ENCODE measurements at regions not wholly inside any gene's neighbourhood (a gene's known extent, or its start where the extent isn't known, plus 50 kb on each side); places are given as distances from the start of the nearest gene placed in this dataset.

DNA sequence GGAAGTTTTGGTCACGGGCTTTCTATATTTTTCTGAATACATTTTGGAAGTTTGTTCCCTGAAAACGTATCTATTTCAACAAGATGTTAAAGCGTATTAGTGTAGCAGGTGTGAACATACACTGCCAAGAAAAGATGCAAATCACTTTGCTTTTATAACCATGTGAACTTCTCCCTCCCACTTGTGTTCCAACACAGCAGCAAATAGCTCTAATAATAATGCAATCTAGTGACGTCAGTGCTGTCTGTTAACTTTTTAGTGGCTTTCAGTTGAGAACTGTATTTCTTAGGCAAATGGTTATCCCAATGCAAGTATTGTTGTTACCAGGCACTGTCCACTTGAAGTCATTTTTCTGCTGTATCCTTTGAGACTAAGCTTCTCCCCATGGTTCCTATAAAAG lies 188.4 kb upstream of the IGFBP3 start:
- DNase-seq: no peak
- H3K9me3 ChIP-seq (ENCODE audit: control insufficient read depth, insufficient read depth, low read length): no peaks in the 10 kb centered on the region
- no peak overlapping the region for H3K4me3 ChIP-seq (ENCODE audit: low read length)
- H3K4me3 Mint-ChIP-seq: no peak overlapping the region
- no peaks in the 10 kb centered on the region for H3K36me3 Mint-ChIP-seq
- intact Hi-C loops (cut with micrococcal nuclease): no loop called here
- H3K4me1 Mint-ChIP-seq: no peaks in the 10 kb centered on the region
- H3K27ac Mint-ChIP-seq: no peak overlapping the region
- ATAC-seq: no peak
- H3K4me1 ChIP-seq (ENCODE audit: control insufficient read depth, insufficient read depth, low read length): no peaks in the 10 kb centered on the region
- no peak overlapping the region for H3K27ac ChIP-seq (ENCODE audit: low read length)
- WGBS (ENCODE audit: insufficient coverage): 79% methylated on average over 3 of the region's 4 CpGs
- no peaks in the 10 kb centered on the region for H3K9me3 Mint-ChIP-seq
- no peaks in the 10 kb centered on the region for H3K27me3 Mint-ChIP-seq (ENCODE audit: low read depth in 2 of 2)
- no peaks in the 10 kb centered on the region for H3K36me3 ChIP-seq (ENCODE audit: control insufficient read depth, insufficient read depth, low read length)
- H3K27me3 ChIP-seq (ENCODE audit: control insufficient read depth, insufficient read depth, low read length): no peaks in the 10 kb centered on the region
- TF ChIP-seq, protein P1, sequence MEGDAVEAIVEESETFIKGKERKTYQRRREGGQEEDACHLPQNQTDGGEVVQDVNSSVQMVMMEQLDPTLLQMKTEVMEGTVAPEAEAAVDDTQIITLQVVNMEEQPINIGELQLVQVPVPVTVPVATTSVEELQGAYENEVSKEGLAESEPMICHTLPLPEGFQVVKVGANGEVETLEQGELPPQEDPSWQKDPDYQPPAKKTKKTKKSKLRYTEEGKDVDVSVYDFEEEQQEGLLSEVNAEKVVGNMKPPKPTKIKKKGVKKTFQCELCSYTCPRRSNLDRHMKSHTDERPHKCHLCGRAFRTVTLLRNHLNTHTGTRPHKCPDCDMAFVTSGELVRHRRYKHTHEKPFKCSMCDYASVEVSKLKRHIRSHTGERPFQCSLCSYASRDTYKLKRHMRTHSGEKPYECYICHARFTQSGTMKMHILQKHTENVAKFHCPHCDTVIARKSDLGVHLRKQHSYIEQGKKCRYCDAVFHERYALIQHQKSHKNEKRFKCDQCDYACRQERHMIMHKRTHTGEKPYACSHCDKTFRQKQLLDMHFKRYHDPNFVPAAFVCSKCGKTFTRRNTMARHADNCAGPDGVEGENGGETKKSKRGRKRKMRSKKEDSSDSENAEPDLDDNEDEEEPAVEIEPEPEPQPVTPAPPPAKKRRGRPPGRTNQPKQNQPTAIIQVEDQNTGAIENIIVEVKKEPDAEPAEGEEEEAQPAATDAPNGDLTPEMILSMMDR (IDR thresholded peaks at IDR 0.05): no peak

DNA sequence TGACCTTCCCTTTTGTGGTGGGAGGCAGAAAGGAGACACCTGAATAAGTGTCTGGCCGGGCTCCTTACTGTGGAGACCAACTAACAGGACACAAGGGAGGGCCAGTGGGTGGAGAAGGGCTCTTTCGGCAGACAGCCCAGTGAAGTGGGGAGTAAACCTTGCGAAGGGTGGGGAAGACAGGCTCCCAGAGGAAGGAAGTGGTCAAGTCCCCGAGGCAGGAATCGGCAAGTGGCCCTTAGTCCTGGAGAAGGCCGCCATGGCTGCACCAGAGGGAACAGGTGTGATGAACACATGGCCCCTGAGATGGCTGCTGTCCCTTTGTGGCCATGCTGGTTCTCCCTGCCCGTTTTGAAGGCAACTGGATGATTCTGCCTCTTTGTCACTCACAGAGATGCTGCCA lies 187.2 kb upstream of the IGFBP3 start:
- no peak overlapping the region for H3K4me3 ChIP-seq (ENCODE audit: low read length)
- no peak overlapping the region for H3K4me3 Mint-ChIP-seq
- no peaks in the 10 kb centered on the region for H3K9me3 Mint-ChIP-seq
- H3K27ac Mint-ChIP-seq: no peak overlapping the region
- 70% methylated on average over 7 of the region's 7 CpGs for WGBS (ENCODE audit: insufficient coverage)
- H3K27me3 ChIP-seq (ENCODE audit: control insufficient read depth, insufficient read depth, low read length): no peaks in the 10 kb centered on the region
- no peaks in the 10 kb centered on the region for H3K4me1 ChIP-seq (ENCODE audit: control insufficient read depth, insufficient read depth, low read length)
- intact Hi-C loops (cut with micrococcal nuclease): no loop called here
- TF ChIP-seq, protein P1 (IDR thresholded peaks at IDR 0.05): no peak
- H3K27me3 Mint-ChIP-seq (ENCODE audit: low read depth in 2 of 2): no peaks in the 10 kb centered on the region
- no peak for ATAC-seq
- DNase-seq: no peak
- no peaks in the 10 kb centered on the region for H3K9me3 ChIP-seq (ENCODE audit: control insufficient read depth, insufficient read depth, low read length)
- no peaks in the 10 kb centered on the region for H3K36me3 Mint-ChIP-seq
- no peaks in the 10 kb centered on the region for H3K36me3 ChIP-seq (ENCODE audit: control insufficient read depth, insufficient read depth, low read length)
- no peaks in the 10 kb centered on the region for H3K4me1 Mint-ChIP-seq
- no peak overlapping the region for H3K27ac ChIP-seq (ENCODE audit: low read length)

DNA sequence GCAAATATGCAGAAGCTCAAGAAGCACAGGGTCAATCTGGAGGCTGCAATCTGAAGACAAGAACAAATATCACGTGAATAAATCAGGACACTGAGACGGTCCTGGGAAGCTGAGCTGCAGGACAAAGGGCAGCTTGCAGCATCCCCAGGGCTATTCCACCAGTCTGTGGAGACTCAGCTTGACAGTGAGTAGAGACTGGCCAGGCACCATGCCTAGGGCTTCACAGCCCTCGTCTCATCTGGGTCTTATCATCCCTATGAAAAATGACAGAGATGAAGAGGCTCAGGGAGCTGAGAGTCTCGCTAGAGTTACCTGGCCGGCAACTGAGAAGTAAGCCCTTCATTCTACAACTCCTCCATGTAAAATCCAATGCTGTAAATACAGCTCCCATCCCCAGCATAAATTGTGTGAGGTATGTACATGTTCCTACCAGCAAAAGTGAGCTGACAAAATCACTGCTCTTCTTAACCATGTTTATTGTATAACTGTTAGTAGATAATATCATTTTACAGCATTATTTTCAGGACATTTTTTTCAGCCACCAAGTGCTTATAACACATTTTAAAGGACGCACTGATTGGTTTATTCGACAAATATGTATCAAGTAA lies 186.6 kb upstream of the IGFBP3 start:
- Mint-ChIP-seq H3K4me3 (no peak overlapping the region), H3K9me3 (no peaks in the 10 kb centered on the region), H3K27ac (no peak overlapping the region), H3K4me1 (no peaks in the 10 kb centered on the region), H3K27me3 (ENCODE audit: low read depth in 2 of 2) (no peaks in the 10 kb centered on the region), H3K36me3 (no peaks in the 10 kb centered on the region)
- intact Hi-C loops (cut with micrococcal nuclease): no loop called here
- TF ChIP-seq, protein P1 (IDR thresholded peaks at IDR 0.05): no peak
- H3K9me3 ChIP-seq (ENCODE audit: control insufficient read depth, insufficient read depth, low read length): no peaks in the 10 kb centered on the region
- 75% methylated on average over 7 of the region's 7 CpGs for WGBS (ENCODE audit: insufficient coverage)
- H3K4me3 ChIP-seq (ENCODE audit: low read length): no peak overlapping the region
- no peaks in the 10 kb centered on the region for H3K4me1 ChIP-seq (ENCODE audit: control insufficient read depth, insufficient read depth, low read length)
- ATAC-seq (no peak), DNase-seq (no peak)
- H3K36me3 ChIP-seq (ENCODE audit: control insufficient read depth, insufficient read depth, low read length): no peaks in the 10 kb centered on the region
- no peak overlapping the region for H3K27ac ChIP-seq (ENCODE audit: low read length)
- no peaks in the 10 kb centered on the region for H3K27me3 ChIP-seq (ENCODE audit: control insufficient read depth, insufficient read depth, low read length)

DNA sequence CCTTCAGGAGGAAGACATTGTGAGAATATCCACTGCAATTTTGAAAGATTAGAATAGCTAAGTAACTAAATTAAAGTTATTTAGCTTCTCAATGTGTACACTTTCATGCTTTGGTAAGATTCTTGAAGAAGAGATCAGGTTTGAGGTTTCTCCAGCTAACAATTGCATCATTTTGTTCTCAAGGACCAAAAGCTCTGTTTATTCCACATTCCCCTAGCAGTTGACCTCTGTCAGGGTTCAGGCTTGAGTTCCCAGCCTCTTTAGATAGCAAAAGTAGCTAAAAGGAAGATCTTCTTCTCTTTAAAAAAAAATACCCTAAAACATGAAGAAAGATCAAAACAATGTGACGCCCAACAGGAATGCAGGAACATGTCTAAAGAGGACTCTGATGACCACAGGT lies 179.4 kb upstream of the IGFBP3 start:
- ATAC-seq: no peak
- no peak for DNase-seq
- H3K36me3 Mint-ChIP-seq: no peaks in the 10 kb centered on the region
- H3K27me3 Mint-ChIP-seq (ENCODE audit: low read depth in 2 of 2): no peaks in the 10 kb centered on the region
- Histone ChIP-seq H3K9me3 (ENCODE audit: control insufficient read depth, insufficient read depth, low read length) (no peaks in the 10 kb centered on the region), H3K4me1 (ENCODE audit: control insufficient read depth, insufficient read depth, low read length) (no peaks in the 10 kb centered on the region), H3K27ac (ENCODE audit: low read length) (no peak overlapping the region), H3K36me3 (ENCODE audit: control insufficient read depth, insufficient read depth, low read length) (no peaks in the 10 kb centered on the region), H3K4me3 (ENCODE audit: low read length) (no peak overlapping the region), H3K27me3 (ENCODE audit: control insufficient read depth, insufficient read depth, low read length) (no peaks in the 10 kb centered on the region)
- intact Hi-C loops (cut with micrococcal nuclease): no loop called here
- TF ChIP-seq, protein P1 (IDR thresholded peaks at IDR 0.05): no peak
- H3K4me3 Mint-ChIP-seq: no peak overlapping the region
- H3K9me3 Mint-ChIP-seq: peaks cover 0 to 6% of the 10 kb centered on the region in 2 donors
- 95% methylated on average over 1 of the region's 1 CpG for WGBS (ENCODE audit: insufficient coverage)
- H3K4me1 Mint-ChIP-seq: no peaks in the 10 kb centered on the region
- no peak overlapping the region for H3K27ac Mint-ChIP-seq

All from natural killer cell (primary cell).